ENCODE measurements at regions not wholly inside any gene's neighbourhood (a gene's known extent, or its start where the extent isn't known, plus 50 kb on each side); places are given as distances from the start of the nearest gene placed in this dataset.

GRCh38 chr7:3128857-3129490, 85.3 kb upstream of the CARD11 start:
- no peaks in the 10 kb centered on the region for H3K36me3 ChIP-seq (ENCODE audit: control insufficient read depth in 2 of 2, extremely low read depth in 1 of 2, insufficient read depth in 2 of 2, low read length in 2 of 2)
- no peak for DNase-seq (ENCODE audit: low read depth, low spot score)
- dilution Hi-C loops (cut with MboI; ENCODE audit: extremely low pct_ligation_motif_present, low sequenced_read_pairs): no loop called here
- H3K4me2 ChIP-seq (ENCODE audit: control insufficient read depth, extremely low read depth, insufficient read depth, low read depth, low read length): no peak overlapping the region
- no peak overlapping the region for H2AFZ ChIP-seq (ENCODE audit: control insufficient read depth, low read length)
- no peaks in the 10 kb centered on the region for H3K9me1 ChIP-seq (ENCODE audit: control insufficient read depth, extremely low read depth, insufficient read depth, low read length)
- no peak overlapping the region for H3K9ac ChIP-seq (ENCODE audit: control insufficient read depth, extremely low read depth, insufficient read depth, low read length)
- no peaks in the 10 kb centered on the region for H3K9me3 ChIP-seq (ENCODE audit: control insufficient read depth, low read depth, low read length)
- no peak for FAIRE-seq
- H3K27ac ChIP-seq (ENCODE audit: control insufficient read depth, insufficient read depth, low read length): no peak overlapping the region
- TF ChIP-seq CTCF (optimal IDR thresholded peaks at IDR 0.05 in 1 of 3, IDR thresholded peaks at IDR 0.05 in 1 of 3, conservative IDR thresholded peaks at IDR 0.05 in 1 of 3; ENCODE audit: extremely low read depth in 1 of 3, insufficient read depth in 2 of 3, low read length in 3 of 3) (no peak), EZH2 (IDR thresholded peaks at IDR 0.05; ENCODE audit: low read length) (no peak)
- H3K79me2 ChIP-seq (ENCODE audit: control insufficient read depth, insufficient read depth, low read length): no peaks in the 10 kb centered on the region
- H4K20me1 ChIP-seq (ENCODE audit: control insufficient read depth, extremely low read depth, insufficient read depth, low read length): no peaks in the 10 kb centered on the region
- H3K27me3 ChIP-seq (ENCODE audit: control insufficient read depth, extremely low read depth, insufficient read depth, low read length): no peaks in the 10 kb centered on the region
- no peak overlapping the region for H3K4me3 ChIP-seq (ENCODE audit: control insufficient read depth in 2 of 3, extremely low read depth in 1 of 3, insufficient read depth in 2 of 3, low read depth in 1 of 3, low read length in 3 of 3)
- no peaks in the 10 kb centered on the region for H3K4me1 ChIP-seq (ENCODE audit: control insufficient read depth, extremely low read depth, insufficient read depth, low read length)

GRCh38 chr7:3133811-3134385, 90.2 kb upstream of the CARD11 start:
- H3K79me2 ChIP-seq (ENCODE audit: control insufficient read depth, insufficient read depth, low read length): no peaks in the 10 kb centered on the region
- H3K27ac ChIP-seq (ENCODE audit: control insufficient read depth, insufficient read depth, low read length): no peak overlapping the region
- DNase-seq (ENCODE audit: low read depth, low spot score): no peak
- H3K4me3 ChIP-seq (ENCODE audit: control insufficient read depth in 2 of 3, extremely low read depth in 1 of 3, insufficient read depth in 2 of 3, low read depth in 1 of 3, low read length in 3 of 3): no peak overlapping the region
- H4K20me1 ChIP-seq (ENCODE audit: control insufficient read depth, extremely low read depth, insufficient read depth, low read length): no peaks in the 10 kb centered on the region
- H3K4me2 ChIP-seq (ENCODE audit: control insufficient read depth, extremely low read depth, insufficient read depth, low read depth, low read length): no peak overlapping the region
- no peak overlapping the region for H2AFZ ChIP-seq (ENCODE audit: control insufficient read depth, low read length)
- H3K4me1 ChIP-seq (ENCODE audit: control insufficient read depth, extremely low read depth, insufficient read depth, low read length): no peaks in the 10 kb centered on the region
- H3K36me3 ChIP-seq (ENCODE audit: control insufficient read depth in 2 of 2, extremely low read depth in 1 of 2, insufficient read depth in 2 of 2, low read length in 2 of 2): no peaks in the 10 kb centered on the region
- no peaks in the 10 kb centered on the region for H3K9me1 ChIP-seq (ENCODE audit: control insufficient read depth, extremely low read depth, insufficient read depth, low read length)
- no peaks in the 10 kb centered on the region for H3K9me3 ChIP-seq (ENCODE audit: control insufficient read depth, low read depth, low read length)
- dilution Hi-C loops (cut with MboI; ENCODE audit: extremely low pct_ligation_motif_present, low sequenced_read_pairs): no loop called here
- no peak for FAIRE-seq
- H3K27me3 ChIP-seq (ENCODE audit: control insufficient read depth, extremely low read depth, insufficient read depth, low read length): no peaks in the 10 kb centered on the region
- no peak for TF ChIP-seq EZH2 (IDR thresholded peaks at IDR 0.05; ENCODE audit: low read length)
- H3K9ac ChIP-seq (ENCODE audit: control insufficient read depth, extremely low read depth, insufficient read depth, low read length): no peak overlapping the region

- Histone ChIP-seq H4K20me1 (ENCODE audit: control insufficient read depth, extremely low read depth, insufficient read depth, low read length) (no peaks in the 10 kb centered on the region), H3K9ac (ENCODE audit: control insufficient read depth, extremely low read depth, insufficient read depth, low read length) (no peak overlapping the region), H2AFZ (ENCODE audit: control insufficient read depth, low read length) (no peak overlapping the region), H3K9me1 (ENCODE audit: control insufficient read depth, extremely low read depth, insufficient read depth, low read length) (no peaks in the 10 kb centered on the region), H3K4me2 (ENCODE audit: control insufficient read depth, extremely low read depth, insufficient read depth, low read depth, low read length) (no peak overlapping the region), H3K79me2 (ENCODE audit: control insufficient read depth, insufficient read depth, low read length) (no peaks in the 10 kb centered on the region), H3K27ac (ENCODE audit: control insufficient read depth, insufficient read depth, low read length) (no peak overlapping the region), H3K36me3 (ENCODE audit: control insufficient read depth in 2 of 2, extremely low read depth in 1 of 2, insufficient read depth in 2 of 2, low read length in 2 of 2) (no peaks in the 10 kb centered on the region), H3K9me3 (ENCODE audit: control insufficient read depth, low read depth, low read length) (no peaks in the 10 kb centered on the region), H3K4me3 (ENCODE audit: control insufficient read depth in 2 of 3, extremely low read depth in 1 of 3, insufficient read depth in 2 of 3, low read depth in 1 of 3, low read length in 3 of 3) (no peak overlapping the region), H3K4me1 (ENCODE audit: control insufficient read depth, extremely low read depth, insufficient read depth, low read length) (no peaks in the 10 kb centered on the region), H3K27me3 (ENCODE audit: control insufficient read depth, extremely low read depth, insufficient read depth, low read length) (peaks cover 2% of the 10 kb centered on the region)
- dilution Hi-C loops (cut with MboI; ENCODE audit: extremely low pct_ligation_motif_present, low sequenced_read_pairs): no loop called here
- DNase-seq (ENCODE audit: low read depth, low spot score) (no peak), FAIRE-seq (no peak)
- no peak for TF ChIP-seq EZH2 (IDR thresholded peaks at IDR 0.05; ENCODE audit: low read length)
- TF ChIP-seq CTCF (optimal IDR thresholded peaks at IDR 0.05 in 1 of 3, IDR thresholded peaks at IDR 0.05 in 1 of 3, conservative IDR thresholded peaks at IDR 0.05 in 1 of 3; ENCODE audit: extremely low read depth in 1 of 3, insufficient read depth in 2 of 3, low read length in 3 of 3): no peak
Observed at GRCh38 chr7:3134745-3135144, 91.1 kb upstream of the CARD11 start.

All from keratinocyte (primary cell).